ENCODE measurements at regions not wholly inside any gene's neighbourhood (a gene's known extent, or its start where the extent isn't known, plus 50 kb on each side); places are given as distances from the start of the nearest gene placed in this dataset.

DNA sequence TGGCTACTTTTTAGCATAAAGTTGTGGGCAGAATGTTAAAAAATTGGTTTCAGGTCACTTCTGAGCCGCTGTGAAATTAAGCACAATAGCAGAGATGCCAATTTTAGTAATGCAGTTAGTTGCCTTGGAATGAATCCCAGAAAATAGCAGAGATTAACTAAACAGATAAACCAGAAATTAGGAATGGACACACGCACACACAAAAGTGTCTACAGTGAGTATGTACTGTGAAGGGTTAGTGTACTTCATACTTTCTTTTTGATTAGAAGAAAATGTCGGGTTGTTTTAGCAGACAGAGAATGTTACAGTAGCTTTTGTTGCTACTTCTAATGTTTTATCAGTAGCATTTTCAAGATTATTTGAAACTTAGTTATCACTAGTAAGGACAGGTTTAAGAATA, 106.7 kb downstream of the LEPR start:
- H3K9ac ChIP-seq (ENCODE audit: low read depth, low read length), result no peak overlapping the region
- no peak overlapping the region for H4K5ac ChIP-seq (ENCODE audit: low read depth, low read length)
- BruUV-seq (replicated peaks), result no TSS peak
- WGBS, 2 experiments (ENCODE audit: extremely low coverage in 2 of 2, insufficient read length in 1 of 2), result no CpG with 5 or more reads among the region's 3 CpGs
- no peak overlapping the region for H2AK9ac ChIP-seq (replicated peaks; ENCODE audit: low read depth, low read length, poor library complexity)
- H2BK5ac ChIP-seq (ENCODE audit: low read depth, low read length, poor library complexity, severe bottlenecking), result no peak overlapping the region
- dilution Hi-C loops (cut with HindIII; ENCODE audit: low sequenced_read_pairs, unreplicated experiment) (no loop called here), in situ Hi-C loops (cut with MboI; ENCODE audit: low sequenced_read_pairs) (no loop called here), intact Hi-C loops (cut with micrococcal nuclease) (no loop called here)
- no peaks in the 10 kb centered on the region for H3K79me1 ChIP-seq (ENCODE audit: low read depth in 1 of 2, low read length in 2 of 2)
- no peak overlapping the region for H2AK5ac ChIP-seq (ENCODE audit: low read depth, low read length)
- H3K9me1 ChIP-seq (ENCODE audit: insufficient read depth, low read length), result no peaks in the 10 kb centered on the region
- H3K27ac ChIP-seq (ENCODE audit: insufficient read depth, low read length), result no peak overlapping the region
- H4K91ac ChIP-seq (ENCODE audit: insufficient read depth, low read depth, low read length), result no peak overlapping the region
- ChIA-PET CTCF (no interaction called here), POLR2A (ENCODE audit: unreplicated experiment) (no interaction called here)
- DNase-seq (peak; percentile 41), ATAC-seq (ENCODE audit: low read depth) (peak; percentile 48)
- TF ChIP-seq ELK1 (IDR thresholded peaks at IDR 0.05; ENCODE audit: borderline replicate concordance, low read depth, low read length), result no peak
- no peak for TF ChIP-seq RCOR1 (IDR thresholded peaks at IDR 0.05; ENCODE audit: insufficient replicate concordance, low read length)
- TF ChIP-seq FOS (IDR thresholded peaks at IDR 0.05; ENCODE audit: low read depth, low read length), result no peak
- no peak for TF ChIP-seq CTCF (conservative IDR thresholded peaks at IDR 0.05; ENCODE audit: low read depth, low read length)
- no peak for TF ChIP-seq BHLHE40 (IDR thresholded peaks at IDR 0.05; ENCODE audit: low read depth, low read length)
- no peak for TF ChIP-seq MAZ (IDR thresholded peaks at IDR 0.05; ENCODE audit: borderline replicate concordance, low read depth, low read length)
- TF ChIP-seq SMC3 (IDR thresholded peaks at IDR 0.05; ENCODE audit: low read depth, low read length), result no peak
- no peak for TF ChIP-seq MXI1 (IDR thresholded peaks at IDR 0.05; ENCODE audit: borderline replicate concordance, low read depth, low read length)
- TF ChIP-seq MAFK (IDR thresholded peaks at IDR 0.05; ENCODE audit: low read depth, low read length), result no peak
- no peak for TF ChIP-seq CEBPB (IDR thresholded peaks at IDR 0.05; ENCODE audit: low read depth, low read length)
- no peak for TF ChIP-seq NFE2L2 (IDR thresholded peaks at IDR 0.05; ENCODE audit: low read depth, low read length)
- no peak for TF ChIP-seq USF2 (IDR thresholded peaks at IDR 0.05; ENCODE audit: low read depth, low read length)
- no peak overlapping the region for H2BK15ac ChIP-seq (ENCODE audit: low read depth, low read length)
- H4K8ac ChIP-seq (ENCODE audit: low read depth in 2 of 2, low read length in 2 of 2), result no peak overlapping the region
- no peak overlapping the region for H3K14ac ChIP-seq (replicated peaks; ENCODE audit: low read depth, low read length)
- H2BK120ac ChIP-seq (ENCODE audit: low read depth, low read length), result no peak overlapping the region
- no peak overlapping the region for H3K4me3 ChIP-seq (ENCODE audit: insufficient read depth, low read depth, low read length)
- no peaks in the 10 kb centered on the region for H3K4me1 ChIP-seq (ENCODE audit: control insufficient read depth, insufficient read depth, low read length)
- H3K27me3 ChIP-seq (ENCODE audit: control insufficient read depth, insufficient read depth, low read length), result peaks cover 37% of the 10 kb centered on the region
- H3K36me3 ChIP-seq (ENCODE audit: control insufficient read depth, insufficient read depth, low read length), result no peaks in the 10 kb centered on the region
- no peak overlapping the region for H3K56ac ChIP-seq (ENCODE audit: extremely low read depth, insufficient read depth, low read length)
- no peak overlapping the region for H3K18ac ChIP-seq (ENCODE audit: low read depth, low read length)
- no peak overlapping the region for H3K23ac ChIP-seq (ENCODE audit: low read depth, low read length)
- no peaks in the 10 kb centered on the region for H4K20me1 ChIP-seq (ENCODE audit: insufficient read depth, low read length)
- H2AFZ ChIP-seq (replicated peaks; ENCODE audit: low read length, poor library complexity), result no peak overlapping the region
- H3K4me2 ChIP-seq (ENCODE audit: low read depth, low read length), result 0 out of 2 replicates have a peak overlapping the region, but pooled peaks have one; percentile 9
- H3K4ac ChIP-seq (ENCODE audit: low read depth, low read length), result no peak overlapping the region
- H2BK20ac ChIP-seq (ENCODE audit: low read depth, low read length), result no peak overlapping the region
- no peaks in the 10 kb centered on the region for H3K9me3 ChIP-seq (ENCODE audit: control insufficient read depth, insufficient read depth, low read length)
